ENCODE measurements at regions not wholly inside any gene's neighbourhood (a gene's known extent, or its start where the extent isn't known, plus 50 kb on each side); places are given as distances from the start of the nearest gene placed in this dataset.

- TF ChIP-seq ZNF142 (CRISPR knock-in tag; IDR thresholded peaks at IDR 0.05) = no peak
- no peak for TF ChIP-seq ZNF746 (CRISPR knock-in tag; IDR thresholded peaks at IDR 0.05)
- no peak for TF ChIP-seq ZNF891 (CRISPR knock-in tag; IDR thresholded peaks at IDR 0.05)
These were observed 117.6 kb downstream of the ZNF280B start (continued) for GRCh38 chr22:22390989-22391388.

- Histone ChIP-seq H3K27me3 (ENCODE audit: control insufficient read depth in 1 of 2, insufficient read depth in 2 of 2, low read length in 2 of 2) (peaks cover under 1 to 1% of the 10 kb centered on the region in 2 experiments; a peak in 2 of 5 replicates), H3K27ac (ENCODE audit: extremely low read length, insufficient read depth, low read length) (no peak overlapping the region), H3K36me3 (replicated peaks in 1 of 2; ENCODE audit: control insufficient read depth in 1 of 2, insufficient read depth in 2 of 2, low read length in 2 of 2) (no peaks in the 10 kb centered on the region), H3K9ac (ENCODE audit: insufficient read depth, low read depth, low read length) (no peak overlapping the region), H3K9me3 (ENCODE audit: low read length) (peaks cover 13% of the 10 kb centered on the region), H4K20me1 (ENCODE audit: insufficient read depth, low read length) (no peaks in the 10 kb centered on the region), H3K4me2 (ENCODE audit: low read depth, low read length) (no peak overlapping the region), H2AFZ (ENCODE audit: low read length) (no peak overlapping the region), H3K79me2 (ENCODE audit: insufficient read depth, low read length) (no peaks in the 10 kb centered on the region), H3K4me1 (ENCODE audit: insufficient read depth, low read length) (peaks cover 42% of the 10 kb centered on the region), H3K4me3 (replicated peaks in 1 of 3; ENCODE audit: insufficient read depth in 1 of 3, low read depth in 2 of 3, low read length in 3 of 3) (no peak overlapping the region)
- intact Hi-C loops (cut with micrococcal nuclease; ENCODE audit: unreplicated experiment) (no loop called here), in situ Hi-C loops (cut with HindIII; ENCODE audit: extremely low pct_ligation_motif_present, low pct_unique_long_range_greater_than_20kb) (no loop called here)
- no peak for DNase-seq (ENCODE audit: low spot score)
- CTCF ChIA-PET (ENCODE audit: low intra/inter-chr PET ratio, low total read pairs) = no interaction called here
- ATAC-seq = no peak
- BruUV-seq (replicated peaks) = no TSS peak
- no peak for FAIRE-seq
- POLR2A ChIA-PET = no interaction called here
- no peak for TF ChIP-seq ZNF768 (CRISPR knock-in tag; IDR thresholded peaks at IDR 0.05)
- TF ChIP-seq ZNF232 (CRISPR knock-in tag; IDR thresholded peaks at IDR 0.05; ENCODE audit: borderline replicate concordance) = no peak
- no peak for TF ChIP-seq ZNF839 (CRISPR knock-in tag; IDR thresholded peaks at IDR 0.05; ENCODE audit: borderline replicate concordance)
- no peak for TF ChIP-seq NR3C1 (CRISPR knock-in tag; IDR thresholded peaks at IDR 0.05)
- TF ChIP-seq ZNF740 (CRISPR knock-in tag; IDR thresholded peaks at IDR 0.05) = no peak
- TF ChIP-seq STAT6 (CRISPR knock-in tag; IDR thresholded peaks at IDR 0.05; ENCODE audit: borderline replicate concordance) = no peak
- no peak for TF ChIP-seq ZNF704 (CRISPR knock-in tag; IDR thresholded peaks at IDR 0.05; ENCODE audit: borderline replicate concordance)
These were observed 117.0 kb downstream of the ZNF280B start for GRCh38 chr22:22391543-22391942.

Measured in HepG2 (cell line).